ENCODE measurements at regions not wholly inside any gene's neighbourhood (a gene's known extent, or its start where the extent isn't known, plus 50 kb on each side); places are given as distances from the start of the nearest gene placed in this dataset.

GRCh38 chr5:7010591-7010990 lies 297.4 kb downstream of the TENT4A start:
- no peak for TF ChIP-seq CTCF (conservative IDR thresholded peaks at IDR 0.05; ENCODE audit: low read depth, low read length)
- H3K4me3 ChIP-seq (ENCODE audit: low read depth, low read length) = no peak overlapping the region

DNA sequence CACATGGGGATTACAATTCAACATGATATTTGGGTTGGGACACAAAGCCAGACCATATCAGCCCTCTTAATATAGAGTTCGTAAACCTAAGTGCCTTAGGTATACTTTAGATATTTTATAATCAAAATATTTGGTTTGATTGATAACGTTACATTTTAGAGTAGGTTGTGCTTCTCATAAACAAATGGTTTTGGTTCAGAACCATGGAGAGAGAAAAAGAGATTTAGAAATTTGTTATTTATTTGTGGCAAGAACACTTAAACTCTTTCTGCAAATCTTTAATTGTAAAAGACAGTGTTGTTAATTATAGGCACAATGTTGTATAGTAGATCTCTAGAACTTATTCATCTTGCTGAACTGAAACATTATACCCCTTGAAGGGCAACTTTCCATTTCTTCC lies 298.8 kb downstream of the TENT4A start:
- no peak for TF ChIP-seq CTCF (conservative IDR thresholded peaks at IDR 0.05; ENCODE audit: low read depth, low read length)
- H3K4me3 ChIP-seq (ENCODE audit: low read depth, low read length) = no peak overlapping the region
- no peak for DNase-seq (ENCODE audit: low read depth)

More at GRCh38 chr5:7010591-7010990, 297.4 kb downstream of the TENT4A start:
- no peak for DNase-seq (ENCODE audit: low read depth)

- no peak for TF ChIP-seq CTCF (conservative IDR thresholded peaks at IDR 0.05; ENCODE audit: low read depth, low read length)
- no peak overlapping the region for H3K4me3 ChIP-seq (ENCODE audit: low read depth, low read length)
- no peak for DNase-seq (ENCODE audit: low read depth)
These were observed 301.4 kb downstream of the TENT4A start for GRCh38 chr5:7014611-7015010.

GRCh38 chr5:7015586-7016256 lies 302.5 kb downstream of the TENT4A start:
- H3K4me3 ChIP-seq (ENCODE audit: low read depth, low read length) = no peak overlapping the region
- DNase-seq (ENCODE audit: low read depth) = no peak
- no peak for TF ChIP-seq CTCF (conservative IDR thresholded peaks at IDR 0.05; ENCODE audit: low read depth, low read length)

GRCh38 chr5:7016999-7017747 lies 303.9 kb downstream of the TENT4A start:
- no peak for TF ChIP-seq CTCF (conservative IDR thresholded peaks at IDR 0.05; ENCODE audit: low read depth, low read length)
- no peak for DNase-seq (ENCODE audit: low read depth)
- no peak overlapping the region for H3K4me3 ChIP-seq (ENCODE audit: low read depth, low read length)

- no peak for TF ChIP-seq CTCF (conservative IDR thresholded peaks at IDR 0.05; ENCODE audit: low read depth, low read length)
- no peak overlapping the region for H3K4me3 ChIP-seq (ENCODE audit: low read depth, low read length)
- no peak for DNase-seq (ENCODE audit: low read depth)
These were observed 305.0 kb downstream of the TENT4A start for GRCh38 chr5:7018198-7018597.

DNA sequence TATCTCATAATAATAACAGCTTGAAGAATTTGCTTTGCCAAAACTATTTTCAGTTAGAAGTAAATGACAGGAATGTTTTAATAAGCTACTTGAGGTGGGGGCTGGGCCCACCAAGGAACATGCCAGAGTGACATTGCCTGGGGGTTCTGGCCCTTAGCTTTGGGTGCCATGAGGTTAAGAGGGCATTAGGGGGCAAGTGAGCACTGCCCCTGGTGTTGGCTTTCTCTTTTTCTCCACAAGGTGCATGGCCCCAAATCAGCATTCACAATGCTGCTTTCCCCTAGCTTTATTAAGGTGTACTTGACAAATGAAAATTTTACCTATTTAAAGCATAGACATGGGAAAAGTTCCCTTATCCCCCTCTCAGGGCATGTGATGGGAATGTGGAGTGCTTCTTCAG lies 305.4 kb downstream of the TENT4A start:
- TF ChIP-seq CTCF (conservative IDR thresholded peaks at IDR 0.05; ENCODE audit: low read depth, low read length) = no peak
- no peak for DNase-seq (ENCODE audit: low read depth)
- no peak overlapping the region for H3K4me3 ChIP-seq (ENCODE audit: low read depth, low read length)

All from choroid plexus epithelial cell (primary cell).